ENCODE measurements at regions not wholly inside any gene's neighbourhood (a gene's known extent, or its start where the extent isn't known, plus 50 kb on each side); places are given as distances from the start of the nearest gene placed in this dataset.

DNA sequence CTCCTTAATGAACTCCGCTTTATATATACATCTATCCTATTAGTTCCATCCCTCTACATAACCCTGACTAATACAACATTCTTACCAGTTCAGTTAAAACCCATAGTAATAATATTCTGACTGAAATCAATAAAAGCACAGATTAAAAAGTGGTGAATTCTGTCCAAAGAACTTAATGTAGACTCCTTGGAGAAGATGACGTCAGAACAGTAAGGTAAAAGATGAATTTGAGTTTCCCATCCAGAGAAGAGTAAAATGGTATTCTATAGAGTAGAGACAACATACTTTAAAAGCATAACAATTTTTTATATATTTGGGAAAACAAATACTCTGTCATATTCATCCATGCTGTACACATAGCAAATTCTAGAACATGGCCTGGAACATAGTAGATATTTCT lies 418.0 kb upstream of the SYT1 start:
- Histone ChIP-seq H3K9ac (ENCODE audit: low read length) (no peak overlapping the region), H3F3A (ENCODE audit: insufficient read depth, low read length) (no peaks in the 10 kb centered on the region)
- TF ChIP-seq EZH2phosphoT487 (IDR thresholded peaks at IDR 0.05; ENCODE audit: low read length) (no peak), EZH2 (optimal IDR thresholded peaks at IDR 0.05; ENCODE audit: low read depth, low read length) (no peak)
- TF ChIP-seq, protein P1, sequence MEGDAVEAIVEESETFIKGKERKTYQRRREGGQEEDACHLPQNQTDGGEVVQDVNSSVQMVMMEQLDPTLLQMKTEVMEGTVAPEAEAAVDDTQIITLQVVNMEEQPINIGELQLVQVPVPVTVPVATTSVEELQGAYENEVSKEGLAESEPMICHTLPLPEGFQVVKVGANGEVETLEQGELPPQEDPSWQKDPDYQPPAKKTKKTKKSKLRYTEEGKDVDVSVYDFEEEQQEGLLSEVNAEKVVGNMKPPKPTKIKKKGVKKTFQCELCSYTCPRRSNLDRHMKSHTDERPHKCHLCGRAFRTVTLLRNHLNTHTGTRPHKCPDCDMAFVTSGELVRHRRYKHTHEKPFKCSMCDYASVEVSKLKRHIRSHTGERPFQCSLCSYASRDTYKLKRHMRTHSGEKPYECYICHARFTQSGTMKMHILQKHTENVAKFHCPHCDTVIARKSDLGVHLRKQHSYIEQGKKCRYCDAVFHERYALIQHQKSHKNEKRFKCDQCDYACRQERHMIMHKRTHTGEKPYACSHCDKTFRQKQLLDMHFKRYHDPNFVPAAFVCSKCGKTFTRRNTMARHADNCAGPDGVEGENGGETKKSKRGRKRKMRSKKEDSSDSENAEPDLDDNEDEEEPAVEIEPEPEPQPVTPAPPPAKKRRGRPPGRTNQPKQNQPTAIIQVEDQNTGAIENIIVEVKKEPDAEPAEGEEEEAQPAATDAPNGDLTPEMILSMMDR (IDR thresholded peaks at IDR 0.05; ENCODE audit: low read length): no peak

GRCh38 chr12:78447373-78447772 lies 417.2 kb upstream of the SYT1 start:
- H3K4me1 ChIP-seq (ENCODE audit: low read length): no peaks in the 10 kb centered on the region
- no peak overlapping the region for H2AFZ ChIP-seq (ENCODE audit: low read length)
- DNase-seq: no peak
- no peaks in the 10 kb centered on the region for H3K9me2 ChIP-seq (replicated peaks; ENCODE audit: insufficient read depth, low read length)
- no peaks in the 10 kb centered on the region for H3K79me2 ChIP-seq (ENCODE audit: low read length)
- H3K4me3 ChIP-seq (ENCODE audit: low read length): no peak overlapping the region
- H3K4me2 ChIP-seq (ENCODE audit: low read depth, low read length): no peak overlapping the region
- no peak for TF ChIP-seq EZH2phosphoT487 (IDR thresholded peaks at IDR 0.05; ENCODE audit: low read length)
- TF ChIP-seq EZH2 (optimal IDR thresholded peaks at IDR 0.05; ENCODE audit: low read depth, low read length): no peak
- no peaks in the 10 kb centered on the region for H3K27me3 ChIP-seq (replicated peaks; ENCODE audit: insufficient read depth, low read length)
- H3K9ac ChIP-seq (ENCODE audit: low read length): no peak overlapping the region
- no peak overlapping the region for H3K27ac ChIP-seq (ENCODE audit: low read length)
- H3K9me3 ChIP-seq (replicated peaks; ENCODE audit: insufficient read depth, low read length): no peaks in the 10 kb centered on the region
- H3F3A ChIP-seq (ENCODE audit: insufficient read depth, low read length): no peaks in the 10 kb centered on the region
- H3K36me3 ChIP-seq (replicated peaks; ENCODE audit: insufficient read depth, low read length): no peaks in the 10 kb centered on the region
- H4K20me1 ChIP-seq (ENCODE audit: insufficient read depth, low read length): no peaks in the 10 kb centered on the region

More for the DNA sequence above, 418.0 kb upstream of the SYT1 start:
- Histone ChIP-seq H3K27ac (ENCODE audit: low read length) (no peak overlapping the region), H3K27me3 (replicated peaks; ENCODE audit: insufficient read depth, low read length) (no peaks in the 10 kb centered on the region), H2AFZ (ENCODE audit: low read length) (no peak overlapping the region), H3K4me3 (ENCODE audit: low read length) (no peak overlapping the region), H4K20me1 (ENCODE audit: insufficient read depth, low read length) (no peaks in the 10 kb centered on the region), H3K4me1 (ENCODE audit: low read length) (no peaks in the 10 kb centered on the region), H3K9me2 (replicated peaks; ENCODE audit: insufficient read depth, low read length) (no peaks in the 10 kb centered on the region), H3K4me2 (ENCODE audit: low read depth, low read length) (no peak overlapping the region), H3K79me2 (ENCODE audit: low read length) (no peaks in the 10 kb centered on the region), H3K9me3 (replicated peaks; ENCODE audit: insufficient read depth, low read length) (no peaks in the 10 kb centered on the region), H3K36me3 (replicated peaks; ENCODE audit: insufficient read depth, low read length) (no peaks in the 10 kb centered on the region)
- DNase-seq: no peak

DNA sequence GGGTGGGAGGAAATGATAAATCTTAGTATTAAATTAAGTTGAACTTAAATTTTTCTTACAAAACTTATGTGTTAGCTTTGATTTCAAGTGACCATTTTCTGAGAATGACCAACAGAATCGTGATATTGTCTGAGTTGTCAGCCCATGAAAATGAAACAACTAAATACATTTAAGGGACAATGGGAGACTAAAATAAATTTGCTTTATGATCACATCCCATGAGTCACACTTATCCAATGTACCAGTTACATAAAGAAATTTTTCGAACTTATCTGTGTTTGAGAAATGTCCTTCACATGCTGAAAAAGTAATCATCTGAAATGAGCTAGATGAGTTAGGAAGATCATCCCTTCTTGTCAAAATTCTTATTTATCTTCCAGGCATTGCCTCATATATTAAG lies 415.9 kb upstream of the SYT1 start:
- H3K9ac ChIP-seq (ENCODE audit: low read length): no peak overlapping the region
- H3K4me2 ChIP-seq (ENCODE audit: low read depth, low read length): no peak overlapping the region
- no peaks in the 10 kb centered on the region for H3K9me2 ChIP-seq (replicated peaks; ENCODE audit: insufficient read depth, low read length)
- no peaks in the 10 kb centered on the region for H3K27me3 ChIP-seq (replicated peaks; ENCODE audit: insufficient read depth, low read length)
- no peaks in the 10 kb centered on the region for H3K9me3 ChIP-seq (replicated peaks; ENCODE audit: insufficient read depth, low read length)
- no peak overlapping the region for H3K4me3 ChIP-seq (ENCODE audit: low read length)
- no peaks in the 10 kb centered on the region for H3K36me3 ChIP-seq (replicated peaks; ENCODE audit: insufficient read depth, low read length)
- DNase-seq: no peak
- no peak overlapping the region for H3K27ac ChIP-seq (ENCODE audit: low read length)
- H3K79me2 ChIP-seq (ENCODE audit: low read length): no peaks in the 10 kb centered on the region
- no peaks in the 10 kb centered on the region for H3F3A ChIP-seq (ENCODE audit: insufficient read depth, low read length)
- H3K4me1 ChIP-seq (ENCODE audit: low read length): no peaks in the 10 kb centered on the region
- no peak overlapping the region for H2AFZ ChIP-seq (ENCODE audit: low read length)
- TF ChIP-seq EZH2 (optimal IDR thresholded peaks at IDR 0.05; ENCODE audit: low read depth, low read length) (no peak), EZH2phosphoT487 (IDR thresholded peaks at IDR 0.05; ENCODE audit: low read length) (no peak)
- TF ChIP-seq, protein P1 (IDR thresholded peaks at IDR 0.05; ENCODE audit: low read length): no peak
- no peaks in the 10 kb centered on the region for H4K20me1 ChIP-seq (ENCODE audit: insufficient read depth, low read length)

- Histone ChIP-seq H3K27me3 (replicated peaks; ENCODE audit: insufficient read depth, low read length) (no peaks in the 10 kb centered on the region), H3K4me3 (ENCODE audit: low read length) (no peak overlapping the region), H3K9me3 (replicated peaks; ENCODE audit: insufficient read depth, low read length) (no peaks in the 10 kb centered on the region), H2AFZ (ENCODE audit: low read length) (no peak overlapping the region), H3K36me3 (replicated peaks; ENCODE audit: insufficient read depth, low read length) (no peaks in the 10 kb centered on the region), H3K4me1 (ENCODE audit: low read length) (peaks cover 11% of the 10 kb centered on the region), H3K79me2 (ENCODE audit: low read length) (no peaks in the 10 kb centered on the region), H4K20me1 (ENCODE audit: insufficient read depth, low read length) (no peaks in the 10 kb centered on the region), H3F3A (ENCODE audit: insufficient read depth, low read length) (0 out of 2 replicates have a peak, but pooled peaks cover 2% of the 10 kb centered on the region), H3K4me2 (ENCODE audit: low read depth, low read length) (no peak overlapping the region), H3K9ac (ENCODE audit: low read length) (no peak overlapping the region), H3K27ac (ENCODE audit: low read length) (no peak overlapping the region), H3K9me2 (replicated peaks; ENCODE audit: insufficient read depth, low read length) (no peaks in the 10 kb centered on the region)
- no peak for DNase-seq
- TF ChIP-seq EZH2 (optimal IDR thresholded peaks at IDR 0.05; ENCODE audit: low read depth, low read length): no peak
- TF ChIP-seq, protein P1 (IDR thresholded peaks at IDR 0.05; ENCODE audit: low read length): no peak
Observed at GRCh38 chr12:78455991-78456390, 408.6 kb upstream of the SYT1 start.
